ENCODE measurements at regions not wholly inside any gene's neighbourhood (a gene's known extent, or its start where the extent isn't known, plus 50 kb on each side); places are given as distances from the start of the nearest gene placed in this dataset.

DNA sequence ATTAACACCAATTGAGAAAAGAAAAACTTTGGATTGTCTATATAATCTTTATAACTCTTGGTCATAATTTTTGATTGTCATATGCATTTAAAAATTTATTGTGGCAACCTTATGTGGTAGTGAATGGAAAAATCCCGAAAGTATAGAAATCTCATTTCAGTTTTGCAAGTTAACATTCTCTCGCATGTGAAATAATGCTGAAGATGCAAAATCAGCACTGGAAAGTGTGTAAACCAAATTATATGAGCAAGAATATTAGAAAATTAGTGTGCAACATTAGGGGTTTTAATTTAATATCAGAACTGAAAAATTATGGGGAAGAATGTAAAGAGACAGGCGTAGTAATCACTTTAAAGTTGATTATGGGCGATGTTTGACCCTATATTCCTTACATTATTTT is 1472.8 kb downstream of the PCDH7 start:
- TF ChIP-seq POLR2A (IDR thresholded peaks at IDR 0.05): no peak
- TF ChIP-seq, protein P1, sequence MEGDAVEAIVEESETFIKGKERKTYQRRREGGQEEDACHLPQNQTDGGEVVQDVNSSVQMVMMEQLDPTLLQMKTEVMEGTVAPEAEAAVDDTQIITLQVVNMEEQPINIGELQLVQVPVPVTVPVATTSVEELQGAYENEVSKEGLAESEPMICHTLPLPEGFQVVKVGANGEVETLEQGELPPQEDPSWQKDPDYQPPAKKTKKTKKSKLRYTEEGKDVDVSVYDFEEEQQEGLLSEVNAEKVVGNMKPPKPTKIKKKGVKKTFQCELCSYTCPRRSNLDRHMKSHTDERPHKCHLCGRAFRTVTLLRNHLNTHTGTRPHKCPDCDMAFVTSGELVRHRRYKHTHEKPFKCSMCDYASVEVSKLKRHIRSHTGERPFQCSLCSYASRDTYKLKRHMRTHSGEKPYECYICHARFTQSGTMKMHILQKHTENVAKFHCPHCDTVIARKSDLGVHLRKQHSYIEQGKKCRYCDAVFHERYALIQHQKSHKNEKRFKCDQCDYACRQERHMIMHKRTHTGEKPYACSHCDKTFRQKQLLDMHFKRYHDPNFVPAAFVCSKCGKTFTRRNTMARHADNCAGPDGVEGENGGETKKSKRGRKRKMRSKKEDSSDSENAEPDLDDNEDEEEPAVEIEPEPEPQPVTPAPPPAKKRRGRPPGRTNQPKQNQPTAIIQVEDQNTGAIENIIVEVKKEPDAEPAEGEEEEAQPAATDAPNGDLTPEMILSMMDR (IDR thresholded peaks at IDR 0.05): no peak

Data from adrenal gland (tissue), 5 donors.